HG03103 (cell line): ENCODE measurements at regions not wholly inside any gene's neighbourhood (a gene's known extent, or its start where the extent isn't known, plus 50 kb on each side); places are given as distances from the start of the nearest gene placed in this dataset.

ENCODE experiments used
- ATAC-seq: cut with Tn5 transposase; IDR thresholded peaks from one replicate; pipeline ENCODE4 v1.9.1; 2021; ENCODE audit warnings: low read depth; ENCODE audit not compliant: unreplicated experiment

DNA sequence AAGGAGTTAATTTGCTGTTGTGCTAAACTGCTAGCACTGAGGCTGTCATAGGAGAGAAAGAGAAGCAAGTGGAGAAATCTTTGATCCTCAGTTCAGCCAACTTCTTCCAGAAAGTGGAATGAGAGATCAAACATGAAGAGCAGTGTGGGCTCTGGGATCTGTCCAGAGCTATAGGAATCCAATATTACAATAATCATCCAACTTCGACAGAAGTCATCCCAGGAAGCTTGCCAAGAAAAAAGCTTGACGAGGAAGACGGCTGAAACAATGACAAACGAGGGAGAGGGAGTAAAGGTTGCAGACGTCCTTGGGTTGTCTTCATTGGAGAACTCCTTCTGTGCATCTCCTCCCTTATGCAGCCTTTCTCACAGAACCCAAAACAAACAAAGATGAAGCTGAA is 496.2 kb downstream of the INSC start:
- no peak for ATAC-seq

DNA sequence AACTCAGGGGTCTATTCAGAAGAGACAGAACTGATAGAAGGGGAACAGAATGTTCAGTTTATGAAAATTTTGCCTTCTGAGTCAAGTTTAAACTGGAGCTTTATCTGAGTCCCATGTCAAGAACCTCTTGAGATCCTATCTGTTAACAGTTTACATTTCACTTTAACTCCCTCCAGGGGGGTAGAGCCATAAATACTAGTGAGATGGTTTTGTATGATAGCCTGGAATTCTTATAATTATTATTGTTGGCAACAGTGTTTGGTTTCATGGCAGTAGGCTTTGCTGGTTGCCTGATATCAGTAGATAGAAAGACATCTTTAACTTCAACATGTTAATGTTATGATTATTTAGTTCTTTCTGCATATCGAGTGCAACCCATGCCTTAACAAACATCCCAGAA is 498.5 kb downstream of the INSC start:
- ATAC-seq, result no peak

DNA sequence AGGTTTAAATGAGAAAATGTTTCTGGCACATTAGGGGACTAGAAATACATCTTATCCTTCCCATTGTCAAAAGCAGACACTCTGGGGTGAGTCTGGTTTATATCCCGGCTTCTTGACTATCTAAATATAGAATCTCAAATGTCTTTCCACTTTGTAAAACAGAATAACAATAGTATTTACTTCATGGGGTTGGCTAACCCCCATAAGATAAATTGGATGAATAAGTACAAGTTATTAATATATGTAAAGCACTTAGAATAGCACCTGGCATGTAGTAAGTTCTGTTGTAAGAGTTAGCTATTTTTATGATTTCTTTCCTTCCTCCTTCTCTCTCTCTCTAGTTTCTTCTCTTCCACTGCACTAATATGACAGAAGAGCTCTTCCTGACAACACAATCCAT is 499.1 kb downstream of the INSC start:
- ATAC-seq, result no peak

DNA sequence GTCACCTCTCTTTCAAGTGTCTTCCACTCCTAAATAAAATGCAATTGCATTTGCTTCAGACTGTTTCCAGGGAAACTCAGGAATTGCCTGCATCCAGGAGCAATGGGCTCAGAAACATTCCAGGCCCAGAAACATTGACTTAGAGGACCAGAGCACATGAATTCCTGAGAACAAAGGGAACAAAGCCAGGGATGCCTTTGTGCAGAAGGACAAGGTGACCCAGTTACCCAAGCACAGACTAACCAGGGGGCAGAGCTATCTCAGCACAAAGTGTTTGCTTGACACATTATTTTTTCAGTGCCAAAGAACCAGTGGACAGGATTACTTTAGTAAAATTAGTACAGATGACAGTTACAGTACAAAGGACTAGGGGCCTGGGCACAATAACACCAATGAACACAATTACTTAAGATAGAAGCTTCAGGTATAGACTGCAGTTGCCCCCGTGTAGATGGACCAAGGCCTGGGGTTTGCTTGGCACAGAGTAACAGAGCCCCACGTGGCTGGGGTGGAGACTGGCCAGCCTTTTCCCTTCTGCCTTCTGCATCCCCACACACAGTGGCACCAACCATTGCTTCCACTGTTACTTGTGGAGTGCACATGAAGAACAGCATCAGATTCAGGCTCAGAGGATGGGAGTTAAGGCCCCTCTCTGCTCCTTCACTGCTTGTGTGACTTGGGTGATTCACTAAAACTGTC is 500.8 kb downstream of the INSC start:
- ATAC-seq, result no peak

GRCh38 chr11:15616130-15617105 is 501.7 kb downstream of the INSC start:
- no peak for ATAC-seq

- no peak for ATAC-seq
Observed at GRCh38 chr11:15617126-15617525, 502.4 kb downstream of the INSC start.

GRCh38 chr11:15618583-15619032 is 503.9 kb downstream of the INSC start:
- ATAC-seq, result no peak

- no peak for ATAC-seq
Observed at GRCh38 chr11:15621565-15621964, 506.8 kb downstream of the INSC start.

GRCh38 chr11:15622231-15622890 is 507.6 kb downstream of the INSC start:
- no peak for ATAC-seq

DNA sequence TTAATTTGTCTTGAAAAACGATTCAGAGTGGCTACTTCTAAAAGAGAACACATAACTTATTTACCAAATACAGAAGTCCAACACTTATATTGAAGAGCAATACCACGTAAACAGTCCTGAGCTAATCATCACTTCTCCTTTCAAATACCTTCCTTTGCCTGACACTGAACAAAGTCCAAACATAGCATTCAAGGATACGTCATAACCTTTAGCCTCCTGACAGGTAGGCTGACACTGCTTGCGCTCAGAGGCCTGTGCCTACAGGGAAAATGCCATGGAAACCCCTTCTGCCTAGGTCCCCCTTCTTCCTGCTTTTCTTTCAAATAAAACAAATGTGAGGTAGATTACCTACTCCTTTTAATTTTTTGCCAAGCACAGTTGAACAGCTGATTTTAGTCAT is 510.0 kb downstream of the INSC start:
- no peak for ATAC-seq

DNA sequence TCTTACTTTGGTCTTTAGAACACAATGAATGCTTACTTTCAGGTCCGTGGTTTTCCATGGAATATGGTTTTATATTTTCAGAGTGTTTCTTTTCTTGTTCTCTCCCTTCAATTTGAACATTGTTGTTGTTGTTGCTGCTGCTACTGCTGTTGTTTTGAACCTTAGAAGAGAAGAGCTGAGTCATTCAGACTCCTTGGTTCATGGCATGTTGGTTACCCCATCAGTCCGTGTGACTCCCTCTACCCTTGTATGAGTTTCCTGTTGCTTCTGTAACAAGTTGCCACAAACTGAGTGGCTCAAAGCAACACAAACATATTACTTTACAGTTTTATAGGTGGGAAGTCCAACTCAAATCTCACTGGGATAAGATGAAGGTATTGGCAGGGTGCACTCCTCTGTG is 511.0 kb downstream of the INSC start:
- no peak for ATAC-seq

- no peak for ATAC-seq
Observed at GRCh38 chr11:15627560-15627959, 512.8 kb downstream of the INSC start.

DNA sequence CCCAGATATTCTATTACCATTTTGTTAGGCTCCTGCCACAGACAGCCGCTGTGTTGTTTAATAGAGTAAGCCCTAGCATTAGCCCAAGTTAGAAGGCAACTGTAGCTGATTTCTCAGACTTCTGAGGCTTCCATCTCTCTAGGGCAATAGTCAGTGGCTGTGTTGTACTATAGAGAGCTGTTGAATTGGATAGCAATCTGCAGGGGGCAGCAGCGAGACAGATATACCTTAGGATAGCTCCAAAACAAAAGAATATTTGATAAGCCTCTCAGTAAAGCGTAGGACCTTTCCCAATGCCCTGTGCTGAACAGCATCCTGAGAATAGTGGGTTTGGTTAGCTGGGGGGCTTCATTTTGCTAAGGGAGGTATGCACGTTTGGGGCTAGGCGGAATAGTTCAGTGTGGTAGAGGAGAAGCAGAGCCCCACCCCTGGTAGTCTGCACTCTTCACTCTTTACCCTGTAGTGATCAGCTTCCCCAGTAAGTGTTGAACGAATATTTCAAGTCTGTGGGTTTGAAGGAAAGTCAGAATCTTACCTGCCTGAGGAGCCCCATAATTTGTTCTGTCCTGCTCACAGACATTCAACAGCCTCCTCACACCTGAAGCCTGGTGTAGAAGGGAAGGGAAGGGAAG is 515.1 kb downstream of the INSC start:
- ATAC-seq, result no peak

DNA sequence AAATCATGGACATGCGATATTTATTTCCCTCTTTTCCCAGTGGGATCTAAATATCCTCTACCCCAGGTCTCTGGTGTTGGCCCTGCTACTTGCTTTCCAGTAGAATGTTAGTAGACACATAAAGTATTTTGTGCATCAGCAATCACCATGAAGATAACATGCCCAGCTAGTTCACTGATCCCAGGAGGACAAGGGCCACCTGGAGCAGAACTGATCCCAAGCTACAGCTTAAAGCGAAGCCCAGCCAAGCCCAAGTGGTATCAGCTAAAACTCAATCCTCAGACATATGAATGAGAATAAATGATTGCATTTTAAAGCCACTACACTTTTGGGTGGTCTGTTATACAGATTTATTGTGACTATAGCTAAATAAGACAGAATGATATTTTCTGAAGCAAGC is 516.2 kb downstream of the INSC start:
- no peak for ATAC-seq

GRCh38 chr11:15635521-15635920 is 520.8 kb downstream of the INSC start:
- no peak for ATAC-seq

GRCh38 chr11:15636521-15637089 is 521.9 kb downstream of the INSC start:
- no peak for ATAC-seq

DNA sequence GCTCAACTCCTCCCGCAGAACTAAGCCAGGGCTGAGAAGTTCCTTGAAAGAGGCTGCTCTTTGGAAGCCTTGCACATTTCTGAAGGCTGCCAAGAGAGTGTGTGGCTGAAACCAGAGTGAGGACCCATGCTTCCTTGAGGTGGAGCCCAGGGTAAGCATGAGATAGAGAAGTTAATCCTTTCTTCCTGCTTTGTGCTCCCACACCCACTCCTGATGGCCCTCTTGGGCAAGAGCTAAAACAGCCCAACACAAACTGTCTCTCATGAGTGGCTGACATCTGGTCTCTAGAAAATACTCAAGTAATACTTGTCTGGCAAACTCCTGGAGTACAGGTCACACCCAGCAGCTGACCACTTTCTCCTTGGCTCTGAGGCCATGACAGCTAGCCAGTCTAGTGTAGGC is 523.7 kb downstream of the INSC start:
- ATAC-seq, result no peak

DNA sequence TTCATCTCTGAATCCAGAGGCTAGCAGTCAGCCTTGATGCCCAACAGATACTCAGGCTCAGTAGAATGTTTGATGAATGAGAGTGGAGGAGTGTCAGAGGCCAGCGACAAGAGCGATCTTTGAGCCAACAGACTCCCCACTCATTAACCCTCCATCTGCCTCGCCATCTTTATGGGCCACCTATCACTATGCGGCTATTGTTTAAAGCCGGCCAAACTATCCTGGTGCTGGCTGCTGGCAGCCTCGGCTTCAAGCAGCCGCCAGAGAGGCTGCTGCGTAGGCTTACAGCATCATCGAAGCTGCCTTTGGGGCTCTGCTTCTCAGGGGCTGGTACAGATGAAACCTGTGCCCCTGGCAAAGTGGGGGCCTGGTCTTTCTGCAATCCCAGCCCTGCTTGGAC is 525.6 kb downstream of the INSC start:
- no peak for ATAC-seq

GRCh38 chr11:15641271-15642045 is 526.7 kb downstream of the INSC start:
- ATAC-seq, result no peak

DNA sequence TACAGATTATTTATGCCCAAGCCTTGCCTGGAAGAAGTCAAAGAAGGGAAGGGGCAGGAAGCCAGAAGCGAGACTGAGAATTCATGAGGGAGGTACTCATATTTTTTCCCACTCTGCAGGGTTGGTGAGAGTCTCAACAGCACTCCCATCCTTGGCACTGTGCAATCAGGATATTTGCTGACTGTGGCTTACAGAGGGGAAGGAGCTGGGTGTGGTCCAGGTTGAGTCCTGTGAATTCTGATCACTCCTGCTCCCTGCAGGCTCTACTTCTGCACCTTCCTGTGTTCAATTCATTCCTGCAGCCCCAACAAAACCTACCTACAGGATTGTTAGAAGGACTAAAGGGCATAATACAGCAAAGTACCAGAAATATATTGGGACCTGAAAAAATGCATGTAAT is 530.5 kb downstream of the INSC start:
- no peak for ATAC-seq
